GM12873 (cell line): ENCODE measurements at regions not wholly inside any gene's neighbourhood (a gene's known extent, or its start where the extent isn't known, plus 50 kb on each side); places are given as distances from the start of the nearest gene placed in this dataset.

Experiments used
- CTCF ChIP-seq: IDR thresholded peaks from 2 replicates; pipeline ENCODE4 v1.5.1; 2012; ENCODE audit warnings: low read depth, mild to moderate bottlenecking, moderate library complexity, low read length, control low read depth; ENCODE audit not compliant: insufficient read depth; ENCODE audit errors: missing control alignments

GRCh38 chr5:142433526-142434321 lies 108.9 kb upstream of the SPRY4 start:
- no peak for TF ChIP-seq CTCF

GRCh38 chr5:142432961-142433360 lies 108.1 kb upstream of the SPRY4 start:
- no peak for TF ChIP-seq CTCF

- no peak for TF ChIP-seq CTCF
Measured at GRCh38 chr5:142432369-142432863, 107.6 kb upstream of the SPRY4 start.

- TF ChIP-seq CTCF: no peak
Measured at GRCh38 chr5:142428773-142429473, 104.1 kb upstream of the SPRY4 start.

- no peak for TF ChIP-seq CTCF
Measured at GRCh38 chr5:142428036-142428772, 103.4 kb upstream of the SPRY4 start.

GRCh38 chr5:142427529-142427928 lies 102.7 kb upstream of the SPRY4 start:
- no peak for TF ChIP-seq CTCF

GRCh38 chr5:142427015-142427364 lies 102.2 kb upstream of the SPRY4 start:
- TF ChIP-seq CTCF: no peak
